GM13977 (cell line): ENCODE measurements at regions not wholly inside any gene's neighbourhood (a gene's known extent, or its start where the extent isn't known, plus 50 kb on each side); places are given as distances from the start of the nearest gene placed in this dataset.

Experiments used
- DNase-seq: peaks from one replicate; pipeline ENCODE4 v3.0.0; 2012; ENCODE audit warnings: low spot score
- CTCF ChIP-seq: IDR thresholded peaks from 2 replicates; pipeline ENCODE4 v1.5.1; 2012; ENCODE audit warnings: mild to moderate bottlenecking, control low read depth; ENCODE audit not compliant: insufficient read depth; ENCODE audit errors: extremely low read depth, missing control alignments
- in situ Hi-C: fragments of 300-500 bp; cut with MboI; formaldehyde crosslinking; loops from one replicate; pipeline ENCODE4 v1.12.0; 2022; ENCODE audit warnings: low sequenced_read_pairs, low pct_unique_long_range_greater_than_20kb, mixed read lengths, inconsistent platforms; ENCODE audit not compliant: unreplicated experiment

DNA sequence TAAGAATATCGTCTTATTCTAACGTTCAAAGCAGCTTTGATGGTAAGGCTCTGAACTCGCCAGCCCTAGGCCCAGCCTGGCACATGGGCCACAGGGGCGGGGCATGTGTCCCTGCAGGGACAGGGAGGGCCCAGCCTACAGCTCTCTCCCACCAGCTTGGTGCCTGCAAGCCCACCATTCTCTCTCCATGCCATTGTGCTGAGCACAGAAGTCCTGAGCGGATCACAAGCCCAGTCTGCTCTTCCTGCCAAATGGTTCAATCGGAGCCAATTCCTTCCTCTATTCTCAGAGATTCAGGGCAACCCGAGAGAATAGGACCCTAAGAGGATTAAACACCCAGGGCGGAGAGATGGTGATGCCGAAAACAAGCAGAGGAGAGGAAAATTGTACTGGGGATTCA, 50.3 kb upstream of the APCDD1 start:
- no peak for TF ChIP-seq CTCF
- no peak for DNase-seq
- in situ Hi-C loops: no loop called here
